ENCODE measurements at regions not wholly inside any gene's neighbourhood (a gene's known extent, or its start where the extent isn't known, plus 50 kb on each side); places are given as distances from the start of the nearest gene placed in this dataset.

DNA sequence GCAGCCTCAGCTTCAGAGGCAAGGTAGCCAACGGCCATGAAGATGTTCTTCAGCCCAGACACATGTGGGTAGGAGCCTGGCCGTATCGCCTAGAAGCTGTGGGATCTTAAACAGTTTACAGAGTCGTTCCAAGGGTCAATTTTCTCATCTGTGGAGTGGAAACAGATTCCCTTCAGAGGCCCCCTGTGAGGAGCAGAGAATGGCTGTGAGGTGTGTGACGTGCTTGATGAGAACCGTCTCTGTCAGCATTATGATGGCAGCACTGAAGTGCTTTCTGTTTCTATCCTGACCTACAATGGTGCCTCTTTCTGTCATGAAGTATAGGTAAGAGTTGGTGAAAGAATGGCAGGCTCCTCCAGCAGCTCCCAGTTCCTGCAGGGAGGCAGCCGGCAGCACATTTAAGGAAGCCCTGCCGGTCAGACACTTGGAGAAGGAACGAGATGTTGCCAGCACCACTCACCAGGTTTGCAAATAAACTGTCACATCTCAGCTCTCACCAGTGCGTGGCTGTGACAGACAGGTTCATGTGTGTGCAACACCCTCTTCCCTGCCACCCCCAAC is 277.3 kb downstream of the FOXO1 start:
- H3K4me3 ChIP-seq (ENCODE audit: low read depth, low read length): no peak overlapping the region
- POLR2A ChIA-PET: no interaction called here
- DNase-seq (ENCODE audit: low read depth, low spot score): no peak
- CTCF ChIA-PET: interaction anchor here (0.9 kb wide), 1 partner anchor 11 kb away, joined by 3 read pairs; no protein-coding TSS in a partner anchor
- TF ChIP-seq, protein P1, sequence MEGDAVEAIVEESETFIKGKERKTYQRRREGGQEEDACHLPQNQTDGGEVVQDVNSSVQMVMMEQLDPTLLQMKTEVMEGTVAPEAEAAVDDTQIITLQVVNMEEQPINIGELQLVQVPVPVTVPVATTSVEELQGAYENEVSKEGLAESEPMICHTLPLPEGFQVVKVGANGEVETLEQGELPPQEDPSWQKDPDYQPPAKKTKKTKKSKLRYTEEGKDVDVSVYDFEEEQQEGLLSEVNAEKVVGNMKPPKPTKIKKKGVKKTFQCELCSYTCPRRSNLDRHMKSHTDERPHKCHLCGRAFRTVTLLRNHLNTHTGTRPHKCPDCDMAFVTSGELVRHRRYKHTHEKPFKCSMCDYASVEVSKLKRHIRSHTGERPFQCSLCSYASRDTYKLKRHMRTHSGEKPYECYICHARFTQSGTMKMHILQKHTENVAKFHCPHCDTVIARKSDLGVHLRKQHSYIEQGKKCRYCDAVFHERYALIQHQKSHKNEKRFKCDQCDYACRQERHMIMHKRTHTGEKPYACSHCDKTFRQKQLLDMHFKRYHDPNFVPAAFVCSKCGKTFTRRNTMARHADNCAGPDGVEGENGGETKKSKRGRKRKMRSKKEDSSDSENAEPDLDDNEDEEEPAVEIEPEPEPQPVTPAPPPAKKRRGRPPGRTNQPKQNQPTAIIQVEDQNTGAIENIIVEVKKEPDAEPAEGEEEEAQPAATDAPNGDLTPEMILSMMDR (IDR thresholded peaks at IDR 0.05; ENCODE audit: insufficient read depth, low read length, missing control alignments): no peak

DNA sequence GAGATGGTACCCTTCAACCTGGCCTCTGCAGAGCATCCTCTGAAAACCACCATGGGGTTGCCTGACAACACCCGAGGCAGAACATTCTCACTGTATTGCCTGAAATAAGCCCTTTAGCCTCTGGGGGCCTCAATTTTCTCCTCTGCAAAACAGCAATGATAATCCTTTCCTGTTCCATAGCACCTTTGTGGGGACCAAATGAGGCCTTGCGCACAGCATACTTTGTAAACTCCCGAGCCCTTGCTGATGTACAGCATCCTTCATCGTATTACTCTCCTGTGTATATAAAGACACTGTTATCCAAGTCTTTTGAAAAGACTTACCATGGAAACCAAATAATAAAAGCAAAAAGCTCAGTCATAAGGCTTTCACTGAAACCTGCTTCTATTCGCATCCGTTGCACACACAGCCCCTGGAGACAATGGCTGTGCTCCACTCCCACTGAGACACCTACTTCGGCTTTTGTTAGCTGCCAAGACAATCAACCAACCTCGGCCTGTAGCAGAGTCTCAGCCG is 276.0 kb downstream of the FOXO1 start:
- TF ChIP-seq, protein P1 (IDR thresholded peaks at IDR 0.05; ENCODE audit: insufficient read depth, low read length, missing control alignments): no peak
- no peak for DNase-seq (ENCODE audit: low read depth, low spot score)
- ChIA-PET POLR2A (no interaction called here), CTCF (no interaction called here)
- H3K4me3 ChIP-seq (ENCODE audit: low read depth, low read length): no peak overlapping the region

DNA sequence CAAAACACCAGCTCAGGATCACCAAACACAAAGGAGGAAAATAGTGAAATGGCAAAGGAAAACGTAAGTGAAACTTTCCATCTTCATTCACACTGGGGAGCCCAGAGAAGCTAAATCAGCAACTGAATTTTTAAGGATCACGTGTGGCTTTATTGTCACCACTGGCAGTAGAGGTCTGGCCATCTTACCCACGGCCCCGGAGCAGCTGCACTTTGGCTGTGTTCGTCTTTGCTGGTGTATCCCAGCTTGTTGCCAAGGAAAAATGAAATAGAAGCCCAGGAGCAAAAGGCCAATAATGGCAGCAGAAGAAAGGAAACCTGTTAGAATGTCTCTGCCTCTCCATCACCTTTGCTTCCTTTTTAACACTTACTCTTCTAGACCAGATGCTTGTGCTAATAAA is 274.7 kb downstream of the FOXO1 start:
- ChIA-PET CTCF (no interaction called here), POLR2A (interaction anchor here (0.6 kb wide), 1 partner anchor 244 kb away, joined by 4 read pairs; no protein-coding TSS in a partner anchor)
- H3K4me3 ChIP-seq (ENCODE audit: low read depth, low read length): no peak overlapping the region
- TF ChIP-seq, protein P1 (IDR thresholded peaks at IDR 0.05; ENCODE audit: insufficient read depth, low read length, missing control alignments): no peak
- DNase-seq (ENCODE audit: low read depth, low spot score): no peak

DNA sequence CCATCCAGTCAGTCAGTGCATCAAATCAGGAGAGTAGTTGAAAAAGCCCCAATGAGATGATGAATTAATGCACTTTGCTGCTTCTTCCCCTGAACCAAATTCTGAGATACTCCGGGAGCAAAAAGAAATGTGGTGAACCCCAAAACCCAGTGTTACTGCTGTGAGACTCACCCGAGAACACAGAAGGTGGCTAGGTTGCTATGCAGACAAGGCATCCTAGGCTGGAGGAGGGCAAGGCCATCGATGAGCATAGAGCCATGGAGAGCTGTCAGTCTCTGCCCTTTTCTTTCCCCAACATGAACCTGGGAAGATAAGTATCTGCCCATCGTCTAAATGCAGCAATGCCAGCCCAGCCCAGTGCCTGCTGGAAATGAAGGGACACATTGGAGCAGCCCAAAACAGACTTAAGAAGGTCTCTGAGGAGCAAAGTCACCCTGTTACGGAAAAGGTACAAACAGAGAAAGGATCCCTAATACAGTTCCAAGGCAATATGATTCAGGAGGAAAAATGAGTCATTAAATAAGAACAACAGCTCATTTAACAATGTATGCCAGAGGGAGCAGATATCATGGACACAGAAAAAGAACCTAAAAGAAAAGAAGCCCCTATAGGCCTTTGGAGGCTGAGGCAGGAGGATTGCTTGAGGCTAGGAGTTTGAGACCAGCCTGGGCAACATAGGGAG is 272.0 kb downstream of the FOXO1 start:
- POLR2A ChIA-PET: no interaction called here
- CTCF ChIA-PET: no interaction called here
- no peak overlapping the region for H3K4me3 ChIP-seq (ENCODE audit: low read depth, low read length)
- DNase-seq (ENCODE audit: low read depth, low spot score): no peak
- TF ChIP-seq, protein P1 (IDR thresholded peaks at IDR 0.05; ENCODE audit: insufficient read depth, low read length, missing control alignments): no peak

DNA sequence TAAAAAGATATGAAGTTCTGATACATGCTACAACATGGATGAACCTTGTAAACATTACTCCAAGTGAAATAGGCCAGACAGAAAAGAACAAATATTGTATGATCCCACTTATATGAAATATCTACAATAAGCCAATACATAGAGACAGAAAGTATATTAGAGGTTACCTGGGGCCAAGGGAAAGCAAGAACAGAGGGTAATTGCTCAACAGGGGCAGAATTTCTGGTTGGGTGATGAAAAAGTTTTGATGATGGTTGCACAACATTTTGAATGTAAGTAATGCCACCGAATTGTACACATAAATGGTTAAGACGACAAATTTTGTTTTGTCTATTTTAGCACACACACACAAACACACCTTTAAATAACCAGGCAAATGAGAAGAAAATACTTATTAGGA is 268.4 kb downstream of the FOXO1 start:
- no peak overlapping the region for H3K4me3 ChIP-seq (ENCODE audit: low read depth, low read length)
- no peak for DNase-seq (ENCODE audit: low read depth, low spot score)
- CTCF ChIA-PET: no interaction called here
- POLR2A ChIA-PET: no interaction called here
- TF ChIP-seq, protein P1 (IDR thresholded peaks at IDR 0.05; ENCODE audit: insufficient read depth, low read length, missing control alignments): no peak

DNA sequence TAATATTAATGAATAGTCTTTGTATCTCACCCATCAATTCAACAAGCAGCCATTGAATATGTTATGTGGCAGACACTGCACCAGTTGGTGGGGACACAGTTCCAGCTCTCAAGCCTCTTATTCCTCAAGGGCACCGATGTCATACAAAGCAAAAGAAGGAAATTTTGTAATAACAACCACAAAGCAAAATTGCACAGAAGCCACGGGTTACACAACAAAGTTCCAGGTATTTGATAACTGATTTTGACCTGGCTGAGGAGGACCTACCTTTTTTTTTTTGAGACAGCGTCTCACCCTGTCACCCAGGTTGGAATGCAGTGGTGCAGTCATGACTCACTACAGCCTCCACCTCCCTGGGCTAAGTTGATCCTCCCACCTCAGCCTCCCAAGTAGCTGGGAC is 266.7 kb downstream of the FOXO1 start:
- H3K4me3 ChIP-seq (ENCODE audit: low read depth, low read length): no peak overlapping the region
- no peak for DNase-seq (ENCODE audit: low read depth, low spot score)
- TF ChIP-seq, protein P1 (IDR thresholded peaks at IDR 0.05; ENCODE audit: insufficient read depth, low read length, missing control alignments): no peak
- POLR2A ChIA-PET: no interaction called here
- CTCF ChIA-PET: no interaction called here
